ENCODE measurements at regions not wholly inside any gene's neighbourhood (a gene's known extent, or its start where the extent isn't known, plus 50 kb on each side); places are given as distances from the start of the nearest gene placed in this dataset.

GRCh38 chr10:130862122-130862521 is 449.4 kb downstream of the TCERG1L start:
- H3K36me3 ChIP-seq (ENCODE audit: insufficient read depth) = no peaks in the 10 kb centered on the region
- H3K79me2 ChIP-seq (replicated peaks; ENCODE audit: insufficient read depth) = no peaks in the 10 kb centered on the region
- no peak for DNase-seq (ENCODE audit: low spot score)
- H2AFZ ChIP-seq = no peak overlapping the region
- Mint-ChIP-seq H3K9me3 (peaks cover 86% of the 10 kb centered on the region), H3K4me1 (no peaks in the 10 kb centered on the region), H3K36me3 (ENCODE audit: low read depth) (peaks cover 15% of the 10 kb centered on the region), H3K27me3 (ENCODE audit: insufficient read depth, low read depth, poor library complexity) (peaks cover 2% of the 10 kb centered on the region), H3K4me3 (no peak overlapping the region), H3K27ac (no peak overlapping the region)
- H3K4me3 ChIP-seq = no peak overlapping the region
- TF ChIP-seq ETS1 (IDR thresholded peaks at IDR 0.05) (no peak), EZH2phosphoT487 (IDR thresholded peaks at IDR 0.05; ENCODE audit: unreplicated experiment) (no peak), REST (IDR thresholded peaks at IDR 0.05; ENCODE audit: unreplicated experiment) (no peak), ZNF331 (CRISPR knock-in tag; IDR thresholded peaks at IDR 0.05; ENCODE audit: low read depth) (no peak), ZNF462 (CRISPR knock-in tag; IDR thresholded peaks at IDR 0.05) (no peak), JUNB (IDR thresholded peaks at IDR 0.05; ENCODE audit: unreplicated experiment) (no peak), CREB1 (CRISPR knock-in tag; IDR thresholded peaks at IDR 0.05; ENCODE audit: low read depth) (no peak), NANOG (IDR thresholded peaks at IDR 0.05; ENCODE audit: borderline replicate concordance) (no peak), CTCF (conservative IDR thresholded peaks at IDR 0.05; ENCODE audit: low read depth in 2 of 2) (no peak), POLR2AphosphoS5 (IDR thresholded peaks at IDR 0.05; ENCODE audit: low read depth) (no peak), EZH2 (IDR thresholded peaks at IDR 0.05; ENCODE audit: low read depth, unreplicated experiment) (no peak), ZNF114 (CRISPR knock-in tag; IDR thresholded peaks at IDR 0.05) (no peak), STAT1 (IDR thresholded peaks at IDR 0.05; ENCODE audit: unreplicated experiment) (no peak)
- no peaks in the 10 kb centered on the region for H3K9me2 ChIP-seq (ENCODE audit: insufficient read depth)
- no peaks in the 10 kb centered on the region for H3K4me1 ChIP-seq (ENCODE audit: insufficient read depth)
- H3K27ac ChIP-seq (ENCODE audit: low read depth) = no peak overlapping the region
- no peaks in the 10 kb centered on the region for H3K27me3 ChIP-seq (ENCODE audit: insufficient read depth)
- H4K20me1 ChIP-seq (replicated peaks; ENCODE audit: insufficient read depth) = no peaks in the 10 kb centered on the region
- ATAC-seq = no peak
- no peaks in the 10 kb centered on the region for H3F3A ChIP-seq (replicated peaks; ENCODE audit: low read depth)
- H3K4me2 ChIP-seq = no peak overlapping the region

Measured in GM23338 (cell line).